Thyroid gland (tissue), 4 donors: ENCODE measurements at regions not wholly inside any gene's neighbourhood (a gene's known extent, or its start where the extent isn't known, plus 50 kb on each side); places are given as distances from the start of the nearest gene placed in this dataset.

Experiments
- POLR2A ChIP-seq, 2 donors: fragments of 450-650 bp; IDR thresholded peaks; one replicate each; pipeline ENCODE4 v1.6.1; 2017; ENCODE audit warnings: antibody characterized with exemption in 2 of 2, mild to moderate bottlenecking in 2 of 2, moderate library complexity in 1 of 2
- TF ChIP-seq, protein P1 (sequence below), 6 experiments: fragments of 200-600 bp in 3 of 6; fragments of 450-650 bp in 3 of 6; sonication (generic) in 3 of 6; IDR thresholded peaks; one replicate each; pipeline ENCODE4 v1.5.1; 2016 to 2019; ENCODE audit warnings: antibody characterized with exemption in 6 of 6, mild to moderate bottlenecking in 2 of 6, inconsistent platforms in 1 of 6, moderate library complexity in 1 of 6

DNA sequence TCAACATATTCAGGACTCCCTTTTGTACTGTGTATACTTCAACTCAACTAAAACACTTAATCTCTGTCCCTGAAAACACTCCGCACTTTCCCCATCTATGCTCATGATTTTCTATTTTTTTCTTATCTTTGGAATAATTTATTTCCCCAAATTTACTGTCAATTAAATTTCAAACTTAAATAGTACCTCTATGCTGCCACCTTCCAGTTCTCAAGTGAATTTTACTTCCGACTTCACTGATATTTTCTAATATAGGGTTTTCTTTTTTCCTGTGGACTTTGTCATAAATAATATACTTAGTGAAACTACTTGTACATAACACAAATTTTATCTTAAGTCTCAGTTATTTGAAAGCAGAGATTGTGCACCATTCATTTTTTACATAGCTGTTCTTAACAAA is 1303.3 kb downstream of the OTOL1 start:
- TF ChIP-seq POLR2A (IDR thresholded peaks at IDR 0.05): no peak
- TF ChIP-seq, protein P1, sequence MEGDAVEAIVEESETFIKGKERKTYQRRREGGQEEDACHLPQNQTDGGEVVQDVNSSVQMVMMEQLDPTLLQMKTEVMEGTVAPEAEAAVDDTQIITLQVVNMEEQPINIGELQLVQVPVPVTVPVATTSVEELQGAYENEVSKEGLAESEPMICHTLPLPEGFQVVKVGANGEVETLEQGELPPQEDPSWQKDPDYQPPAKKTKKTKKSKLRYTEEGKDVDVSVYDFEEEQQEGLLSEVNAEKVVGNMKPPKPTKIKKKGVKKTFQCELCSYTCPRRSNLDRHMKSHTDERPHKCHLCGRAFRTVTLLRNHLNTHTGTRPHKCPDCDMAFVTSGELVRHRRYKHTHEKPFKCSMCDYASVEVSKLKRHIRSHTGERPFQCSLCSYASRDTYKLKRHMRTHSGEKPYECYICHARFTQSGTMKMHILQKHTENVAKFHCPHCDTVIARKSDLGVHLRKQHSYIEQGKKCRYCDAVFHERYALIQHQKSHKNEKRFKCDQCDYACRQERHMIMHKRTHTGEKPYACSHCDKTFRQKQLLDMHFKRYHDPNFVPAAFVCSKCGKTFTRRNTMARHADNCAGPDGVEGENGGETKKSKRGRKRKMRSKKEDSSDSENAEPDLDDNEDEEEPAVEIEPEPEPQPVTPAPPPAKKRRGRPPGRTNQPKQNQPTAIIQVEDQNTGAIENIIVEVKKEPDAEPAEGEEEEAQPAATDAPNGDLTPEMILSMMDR (IDR thresholded peaks at IDR 0.05): no peak
